ENCODE measurements at regions not wholly inside any gene's neighbourhood (a gene's known extent, or its start where the extent isn't known, plus 50 kb on each side); places are given as distances from the start of the nearest gene placed in this dataset.

GRCh38 chr3:148367756-148368155 is 329.9 kb upstream of the AGTR1 start:
- no peaks in the 10 kb centered on the region for H3K9me3 ChIP-seq (ENCODE audit: control insufficient read depth, low read depth, low read length)
- DNase-seq (ENCODE audit: low read depth, low spot score) (no peak), FAIRE-seq (no peak)
- no peak overlapping the region for H3K4me2 ChIP-seq (ENCODE audit: control insufficient read depth, extremely low read depth, insufficient read depth, low read depth, low read length)
- H3K36me3 ChIP-seq (ENCODE audit: control insufficient read depth in 2 of 2, extremely low read depth in 1 of 2, insufficient read depth in 2 of 2, low read length in 2 of 2): no peaks in the 10 kb centered on the region
- no peak overlapping the region for H2AFZ ChIP-seq (ENCODE audit: control insufficient read depth, low read length)
- H3K9ac ChIP-seq (ENCODE audit: control insufficient read depth, extremely low read depth, insufficient read depth, low read length): no peak overlapping the region
- H4K20me1 ChIP-seq (ENCODE audit: control insufficient read depth, extremely low read depth, insufficient read depth, low read length): no peaks in the 10 kb centered on the region
- no peak overlapping the region for H3K4me3 ChIP-seq (ENCODE audit: control insufficient read depth in 2 of 3, extremely low read depth in 1 of 3, insufficient read depth in 2 of 3, low read depth in 1 of 3, low read length in 3 of 3)
- H3K27ac ChIP-seq (ENCODE audit: control insufficient read depth, insufficient read depth, low read length): no peak overlapping the region
- H3K79me2 ChIP-seq (ENCODE audit: control insufficient read depth, insufficient read depth, low read length): no peaks in the 10 kb centered on the region
- no peaks in the 10 kb centered on the region for H3K9me1 ChIP-seq (ENCODE audit: control insufficient read depth, extremely low read depth, insufficient read depth, low read length)
- H3K4me1 ChIP-seq (ENCODE audit: control insufficient read depth, extremely low read depth, insufficient read depth, low read length): no peaks in the 10 kb centered on the region
- H3K27me3 ChIP-seq (ENCODE audit: control insufficient read depth, extremely low read depth, insufficient read depth, low read length): no peaks in the 10 kb centered on the region
- TF ChIP-seq, protein P1, sequence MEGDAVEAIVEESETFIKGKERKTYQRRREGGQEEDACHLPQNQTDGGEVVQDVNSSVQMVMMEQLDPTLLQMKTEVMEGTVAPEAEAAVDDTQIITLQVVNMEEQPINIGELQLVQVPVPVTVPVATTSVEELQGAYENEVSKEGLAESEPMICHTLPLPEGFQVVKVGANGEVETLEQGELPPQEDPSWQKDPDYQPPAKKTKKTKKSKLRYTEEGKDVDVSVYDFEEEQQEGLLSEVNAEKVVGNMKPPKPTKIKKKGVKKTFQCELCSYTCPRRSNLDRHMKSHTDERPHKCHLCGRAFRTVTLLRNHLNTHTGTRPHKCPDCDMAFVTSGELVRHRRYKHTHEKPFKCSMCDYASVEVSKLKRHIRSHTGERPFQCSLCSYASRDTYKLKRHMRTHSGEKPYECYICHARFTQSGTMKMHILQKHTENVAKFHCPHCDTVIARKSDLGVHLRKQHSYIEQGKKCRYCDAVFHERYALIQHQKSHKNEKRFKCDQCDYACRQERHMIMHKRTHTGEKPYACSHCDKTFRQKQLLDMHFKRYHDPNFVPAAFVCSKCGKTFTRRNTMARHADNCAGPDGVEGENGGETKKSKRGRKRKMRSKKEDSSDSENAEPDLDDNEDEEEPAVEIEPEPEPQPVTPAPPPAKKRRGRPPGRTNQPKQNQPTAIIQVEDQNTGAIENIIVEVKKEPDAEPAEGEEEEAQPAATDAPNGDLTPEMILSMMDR (optimal IDR thresholded peaks at IDR 0.05 in 1 of 3, IDR thresholded peaks at IDR 0.05 in 1 of 3, conservative IDR thresholded peaks at IDR 0.05 in 1 of 3; ENCODE audit: extremely low read depth in 1 of 3, insufficient read depth in 2 of 3, low read length in 3 of 3): no peak
- dilution Hi-C loops (cut with MboI; ENCODE audit: extremely low pct_ligation_motif_present, low sequenced_read_pairs): no loop called here

DNA sequence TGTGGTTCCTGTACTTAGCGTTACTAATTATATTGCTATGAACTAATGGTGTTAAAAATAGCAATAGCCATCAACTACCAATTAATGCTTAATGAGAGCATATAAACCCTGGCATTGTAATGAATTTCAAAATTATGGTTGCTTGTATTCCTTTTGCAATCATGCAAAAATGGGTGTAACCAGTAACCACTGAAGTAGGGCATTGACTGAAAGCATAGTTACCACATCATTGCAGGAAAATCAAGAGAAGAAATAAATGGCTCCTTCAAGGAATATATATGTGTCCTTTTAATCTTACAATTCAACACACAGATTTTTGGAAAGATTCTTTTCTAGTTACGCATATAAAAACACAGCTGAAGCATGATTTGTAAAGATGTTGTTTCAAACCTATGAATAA is 328.3 kb upstream of the AGTR1 start:
- H3K4me1 ChIP-seq (ENCODE audit: control insufficient read depth, extremely low read depth, insufficient read depth, low read length): no peaks in the 10 kb centered on the region
- DNase-seq (ENCODE audit: low read depth, low spot score) (no peak), FAIRE-seq (no peak)
- H3K27ac ChIP-seq (ENCODE audit: control insufficient read depth, insufficient read depth, low read length): no peak overlapping the region
- H4K20me1 ChIP-seq (ENCODE audit: control insufficient read depth, extremely low read depth, insufficient read depth, low read length): no peaks in the 10 kb centered on the region
- H3K36me3 ChIP-seq (ENCODE audit: control insufficient read depth in 2 of 2, extremely low read depth in 1 of 2, insufficient read depth in 2 of 2, low read length in 2 of 2): no peaks in the 10 kb centered on the region
- no peaks in the 10 kb centered on the region for H3K9me1 ChIP-seq (ENCODE audit: control insufficient read depth, extremely low read depth, insufficient read depth, low read length)
- H2AFZ ChIP-seq (ENCODE audit: control insufficient read depth, low read length): no peak overlapping the region
- H3K27me3 ChIP-seq (ENCODE audit: control insufficient read depth, extremely low read depth, insufficient read depth, low read length): no peaks in the 10 kb centered on the region
- no peak overlapping the region for H3K9ac ChIP-seq (ENCODE audit: control insufficient read depth, extremely low read depth, insufficient read depth, low read length)
- dilution Hi-C loops (cut with MboI; ENCODE audit: extremely low pct_ligation_motif_present, low sequenced_read_pairs): no loop called here
- no peaks in the 10 kb centered on the region for H3K79me2 ChIP-seq (ENCODE audit: control insufficient read depth, insufficient read depth, low read length)
- no peak overlapping the region for H3K4me2 ChIP-seq (ENCODE audit: control insufficient read depth, extremely low read depth, insufficient read depth, low read depth, low read length)
- H3K9me3 ChIP-seq (ENCODE audit: control insufficient read depth, low read depth, low read length): no peaks in the 10 kb centered on the region
- H3K4me3 ChIP-seq (ENCODE audit: control insufficient read depth in 2 of 3, extremely low read depth in 1 of 3, insufficient read depth in 2 of 3, low read depth in 1 of 3, low read length in 3 of 3): no peak overlapping the region
- TF ChIP-seq EZH2 (IDR thresholded peaks at IDR 0.05; ENCODE audit: low read length): no peak
- TF ChIP-seq, protein P1 (optimal IDR thresholded peaks at IDR 0.05 in 1 of 3, IDR thresholded peaks at IDR 0.05 in 1 of 3, conservative IDR thresholded peaks at IDR 0.05 in 1 of 3; ENCODE audit: extremely low read depth in 1 of 3, insufficient read depth in 2 of 3, low read length in 3 of 3): no peak

All from keratinocyte (primary cell).